GM12878 (cell line): ENCODE measurements at regions not wholly inside any gene's neighbourhood (a gene's known extent, or its start where the extent isn't known, plus 50 kb on each side); places are given as distances from the start of the nearest gene placed in this dataset.

Source experiments
- ATAC-seq: fragments of 200-7000 bp; cut with Tn5 transposase; 3 replicates; pipeline ENCODE4 v1.9.1; 2020; ENCODE audit warnings: mild to moderate bottlenecking, moderate library complexity
- BruUV-seq: library from RNA; stranded (reverse); fragments of 400-500 nt; replicated peaks from 2 replicates; lab custom pipeline; 2021; lab: Mats Ljungman, UMichigan
- CTCF ChIA-PET: fragments of 300-600 bp; sonication (Branson Sonifier 250); formaldehyde crosslinking; extraction: SDS; loops from one replicate; lab custom pipeline; 2021; ENCODE audit warnings: inconsistent platforms; lab: Yijun Ruan, JAX
- POLR2A ChIA-PET: fragments of 350-600 bp; formaldehyde crosslinking; extraction: SDS; loops from one replicate; lab custom pipeline; 2021; ENCODE audit warnings: inconsistent platforms; lab: Charles Lee
- RAD21 ChIA-PET: fragments of 300-600 bp; sonication (Branson Sonifier 250); formaldehyde crosslinking; loops from one replicate; lab custom pipeline; 2023; ENCODE audit warnings: antibody characterized with exemption; ENCODE audit not compliant: unreplicated experiment; lab: Charles Lee
- SMC1A ChIA-PET: fragments of 300-600 bp; sonication (Branson Sonifier 250); formaldehyde crosslinking; loops from one replicate; lab custom pipeline; 2023; ENCODE audit not compliant: unreplicated experiment, uncharacterized antibody; lab: Charles Lee
- DNase-seq: peaks from one replicate; pipeline ENCODE4 v3.0.0-alpha.2; 2011; ENCODE audit warnings: low read depth, low spot score
- FAIRE-seq: peaks from 3 replicates; lab custom pipeline; 2011; peaks lifted over from hg19 to GRCh38; lab: Jason Lieb, UNC
- H2AFZ ChIP-seq: 2 replicates; pipeline ENCODE4 v1.6.0; 2011; ENCODE audit warnings: low read depth, low read length, control low read depth; ENCODE audit not compliant: control insufficient read depth
- H3K27ac ChIP-seq: 2 replicates; pipeline ENCODE4 v1.5.1; 2011; ENCODE audit warnings: control low read depth; ENCODE audit not compliant: control insufficient read depth, insufficient read depth
- H3K27me3 ChIP-seq, 2 experiments: replicated peaks in 1 of 2; 2 replicates each; pipeline versions ENCODE4 v1.6.0 to v1.6.1; 2011; ENCODE audit warnings: low read length in 1 of 2; ENCODE audit not compliant: control insufficient read depth in 2 of 2, insufficient read depth in 2 of 2
- H3K36me3 ChIP-seq, 2 experiments: 2 replicates each; pipeline ENCODE4 v1.5.1; 2011; ENCODE audit warnings: low read length in 1 of 2; ENCODE audit not compliant: control insufficient read depth in 2 of 2, insufficient read depth in 2 of 2
- H3K4me1 ChIP-seq: 2 replicates; pipeline ENCODE4 v1.6.1; 2011; ENCODE audit warnings: mild to moderate bottlenecking, low read length, moderate library complexity, mixed read lengths; ENCODE audit not compliant: control insufficient read depth, insufficient read depth
- H3K4me2 ChIP-seq: 2 replicates; pipeline ENCODE4 v1.6.0; 2011; ENCODE audit warnings: control low read depth; ENCODE audit not compliant: control insufficient read depth, insufficient read depth
- H3K4me3 ChIP-seq: fragments of 200-600 bp; sonication (generic); 2 replicates; pipeline ENCODE4 v1.5.1; 2016
- H3K79me2 ChIP-seq: 2 replicates; pipeline ENCODE4 v1.6.0; 2011; ENCODE audit warnings: low read length; ENCODE audit not compliant: control insufficient read depth, insufficient read depth
- H3K9ac ChIP-seq: 2 replicates; pipeline ENCODE4 v1.8.0; 2011; ENCODE audit warnings: low read length, control low read depth, mixed read lengths; ENCODE audit not compliant: control insufficient read depth, insufficient read depth
- H3K9me3 ChIP-seq: replicated peaks from 3 replicates; pipeline ENCODE4 v1.5.1; 2011; ENCODE audit warnings: mild to moderate bottlenecking, low read length; ENCODE audit not compliant: control insufficient read depth, insufficient read depth
- H4K20me1 ChIP-seq: 2 replicates; pipeline ENCODE4 v1.6.0; 2011; ENCODE audit not compliant: control insufficient read depth, insufficient read depth
- BACH1 ChIP-seq: fragments of 450-650 bp; IDR thresholded peaks from 2 replicates; pipeline ENCODE4 v1.6.1; 2017; ENCODE audit warnings: mild to moderate bottlenecking, borderline replicate concordance
- FOXM1 ChIP-seq: IDR thresholded peaks from 2 replicates; pipeline ENCODE4 v1.6.1; 2012; ENCODE audit warnings: low read depth, mild to moderate bottlenecking, inconsistent platforms, low read length, moderate library complexity
- JUND ChIP-seq: IDR thresholded peaks from 2 replicates; pipeline ENCODE4 v1.6.1; 2012; ENCODE audit warnings: low read depth, mild to moderate bottlenecking, low read length, improper control_type of control experiment, moderate library complexity
- KDM1A ChIP-seq: fragments of 200-600 bp; sonication (generic); IDR thresholded peaks from 2 replicates; pipeline ENCODE4 v1.6.1; 2016; ENCODE audit warnings: borderline replicate concordance
- MEF2A ChIP-seq: IDR thresholded peaks from 2 replicates; pipeline ENCODE4 v1.6.1; 2011; ENCODE audit warnings: low read depth, mild to moderate bottlenecking, low read length, moderate library complexity; ENCODE audit not compliant: insufficient read depth
- NFYA ChIP-seq: IDR thresholded peaks from 2 replicates; pipeline ENCODE4 v1.6.1; 2011; ENCODE audit warnings: low read depth, mild to moderate bottlenecking, low read length, improper control_type of control experiment, borderline replicate concordance
- PAX8 ChIP-seq: fragments of 450-650 bp; IDR thresholded peaks from 2 replicates; pipeline ENCODE4 v1.6.1; 2017; ENCODE audit warnings: mild to moderate bottlenecking, moderate library complexity
- RUNX3 ChIP-seq: IDR thresholded peaks from 2 replicates; pipeline ENCODE4 v1.6.1; 2012; ENCODE audit warnings: low read length, inconsistent platforms
- SMC3 ChIP-seq: IDR thresholded peaks from 2 replicates; pipeline ENCODE4 v1.6.1; 2011; ENCODE audit warnings: low read length, improper control_type of control experiment, borderline replicate concordance
- WRNIP1 ChIP-seq: IDR thresholded peaks from 2 replicates; pipeline ENCODE4 v1.6.1; 2011; ENCODE audit warnings: low read depth, low read length, improper control_type of control experiment, borderline replicate concordance
- ZNF274 ChIP-seq: IDR thresholded peaks from one replicate; pipeline ENCODE4 v1.8.0; 2011; ENCODE audit not compliant: insufficient read length, insufficient read depth
- whole genome bisulfite sequencing: methylation state at CpG from one replicate; pipeline ENCODE4 v1.1.6; 2016; ENCODE audit warnings: low lambda C conversion rate; ENCODE audit not compliant: insufficient replicate concordance, insufficient coverage; ENCODE audit errors: missing lambda C conversion rate; 5-methylcytosine and 5-hydroxymethylcytosine counted together
- in situ Hi-C: fragments of 300-500 bp; cut with MboI; formaldehyde crosslinking; loops from 9 replicates; pipeline ENCODE4 v1.14.3; 2018; ENCODE audit warnings: mixed read lengths
- intact Hi-C: fragments of 100-400 bp; cut with micrococcal nuclease; formaldehyde crosslinking; loops from one replicate; pipeline ENCODE4 v1.14.2; 2022; ENCODE audit not compliant: unreplicated experiment
- TF ChIP-seq, protein P1 (sequence below): fragments of 450-650 bp; IDR thresholded peaks from 2 replicates; pipeline ENCODE4 v1.6.1; 2017; ENCODE audit warnings: antibody characterized with exemption, mild to moderate bottlenecking, moderate library complexity
- TF ChIP-seq, protein P2 (sequence below): fragments of 450-650 bp; formaldehyde crosslinking; IDR thresholded peaks from 2 replicates; pipeline ENCODE4 v1.5.0; 2022; ENCODE audit warnings: mild to moderate bottlenecking, missing genetic modification characterization
- TF ChIP-seq, protein P3 (sequence below): IDR thresholded peaks from 2 replicates; pipeline ENCODE4 v1.6.1; 2012; ENCODE audit warnings: low read depth, low read length, improper control_type of control experiment
- TF ChIP-seq, protein P4 (sequence below): fragments of 450-650 bp; IDR thresholded peaks from 2 replicates; pipeline ENCODE4 v1.6.1; 2016; ENCODE audit warnings: mild to moderate bottlenecking

DNA sequence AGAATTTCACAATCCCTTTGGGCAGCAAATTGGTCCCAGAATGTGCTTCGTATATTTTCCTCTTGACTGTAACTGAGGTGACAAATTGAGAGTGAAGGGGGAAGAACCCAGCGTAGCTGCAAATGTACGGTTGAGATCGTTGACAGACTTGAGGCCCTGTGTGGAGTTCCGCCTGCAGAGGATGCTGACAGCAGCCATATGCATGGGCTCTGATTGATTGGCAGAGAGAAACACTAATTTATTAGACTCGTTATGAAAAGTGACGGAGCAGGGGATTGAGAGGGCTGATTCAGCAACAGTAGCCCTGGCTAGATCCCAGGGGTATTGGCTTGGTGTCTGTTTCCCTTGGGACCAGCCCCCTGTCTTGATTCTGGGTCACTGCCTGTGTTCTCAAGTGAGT, 930.1 kb upstream of the EEF2KMT start:
- no TSS peak for BruUV-seq
- 25% methylated on average over 7 of the region's 7 CpGs for WGBS
- no peak for FAIRE-seq
- Histone ChIP-seq H3K4me2 (no peak overlapping the region), H3K4me3 (no peak overlapping the region), H3K27me3 (no peaks in the 10 kb centered on the region), H3K27ac (no peak overlapping the region), H3K79me2 (no peaks in the 10 kb centered on the region), H3K9me3 (no peaks in the 10 kb centered on the region), H4K20me1 (no peaks in the 10 kb centered on the region), H3K4me1 (no peaks in the 10 kb centered on the region), H3K9ac (no peak overlapping the region), H3K36me3 (no peaks in the 10 kb centered on the region), H2AFZ (no peak overlapping the region)
- POLR2A ChIA-PET: no interaction called here
- intact Hi-C loops: no loop called here
- CTCF ChIA-PET: interaction anchor here (0.6 kb wide), 1 partner anchor 271 kb away, joined by 4 read pairs; no protein-coding TSS in a partner anchor
- in situ Hi-C loops: no loop called here
- no peak for ATAC-seq
- RAD21 ChIA-PET: no interaction called here
- TF ChIP-seq ZNF274: no peak
- TF ChIP-seq KDM1A: no peak
- no peak for TF ChIP-seq JUND
- TF ChIP-seq, protein P1, sequence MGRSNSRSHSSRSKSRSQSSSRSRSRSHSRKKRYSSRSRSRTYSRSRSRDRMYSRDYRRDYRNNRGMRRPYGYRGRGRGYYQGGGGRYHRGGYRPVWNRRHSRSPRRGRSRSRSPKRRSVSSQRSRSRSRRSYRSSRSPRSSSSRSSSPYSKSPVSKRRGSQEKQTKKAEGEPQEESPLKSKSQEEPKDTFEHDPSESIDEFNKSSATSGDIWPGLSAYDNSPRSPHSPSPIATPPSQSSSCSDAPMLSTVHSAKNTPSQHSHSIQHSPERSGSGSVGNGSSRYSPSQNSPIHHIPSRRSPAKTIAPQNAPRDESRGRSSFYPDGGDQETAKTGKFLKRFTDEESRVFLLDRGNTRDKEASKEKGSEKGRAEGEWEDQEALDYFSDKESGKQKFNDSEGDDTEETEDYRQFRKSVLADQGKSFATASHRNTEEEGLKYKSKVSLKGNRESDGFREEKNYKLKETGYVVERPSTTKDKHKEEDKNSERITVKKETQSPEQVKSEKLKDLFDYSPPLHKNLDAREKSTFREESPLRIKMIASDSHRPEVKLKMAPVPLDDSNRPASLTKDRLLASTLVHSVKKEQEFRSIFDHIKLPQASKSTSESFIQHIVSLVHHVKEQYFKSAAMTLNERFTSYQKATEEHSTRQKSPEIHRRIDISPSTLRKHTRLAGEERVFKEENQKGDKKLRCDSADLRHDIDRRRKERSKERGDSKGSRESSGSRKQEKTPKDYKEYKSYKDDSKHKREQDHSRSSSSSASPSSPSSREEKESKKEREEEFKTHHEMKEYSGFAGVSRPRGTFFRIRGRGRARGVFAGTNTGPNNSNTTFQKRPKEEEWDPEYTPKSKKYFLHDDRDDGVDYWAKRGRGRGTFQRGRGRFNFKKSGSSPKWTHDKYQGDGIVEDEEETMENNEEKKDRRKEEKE: no peak
- TF ChIP-seq, protein P2, sequence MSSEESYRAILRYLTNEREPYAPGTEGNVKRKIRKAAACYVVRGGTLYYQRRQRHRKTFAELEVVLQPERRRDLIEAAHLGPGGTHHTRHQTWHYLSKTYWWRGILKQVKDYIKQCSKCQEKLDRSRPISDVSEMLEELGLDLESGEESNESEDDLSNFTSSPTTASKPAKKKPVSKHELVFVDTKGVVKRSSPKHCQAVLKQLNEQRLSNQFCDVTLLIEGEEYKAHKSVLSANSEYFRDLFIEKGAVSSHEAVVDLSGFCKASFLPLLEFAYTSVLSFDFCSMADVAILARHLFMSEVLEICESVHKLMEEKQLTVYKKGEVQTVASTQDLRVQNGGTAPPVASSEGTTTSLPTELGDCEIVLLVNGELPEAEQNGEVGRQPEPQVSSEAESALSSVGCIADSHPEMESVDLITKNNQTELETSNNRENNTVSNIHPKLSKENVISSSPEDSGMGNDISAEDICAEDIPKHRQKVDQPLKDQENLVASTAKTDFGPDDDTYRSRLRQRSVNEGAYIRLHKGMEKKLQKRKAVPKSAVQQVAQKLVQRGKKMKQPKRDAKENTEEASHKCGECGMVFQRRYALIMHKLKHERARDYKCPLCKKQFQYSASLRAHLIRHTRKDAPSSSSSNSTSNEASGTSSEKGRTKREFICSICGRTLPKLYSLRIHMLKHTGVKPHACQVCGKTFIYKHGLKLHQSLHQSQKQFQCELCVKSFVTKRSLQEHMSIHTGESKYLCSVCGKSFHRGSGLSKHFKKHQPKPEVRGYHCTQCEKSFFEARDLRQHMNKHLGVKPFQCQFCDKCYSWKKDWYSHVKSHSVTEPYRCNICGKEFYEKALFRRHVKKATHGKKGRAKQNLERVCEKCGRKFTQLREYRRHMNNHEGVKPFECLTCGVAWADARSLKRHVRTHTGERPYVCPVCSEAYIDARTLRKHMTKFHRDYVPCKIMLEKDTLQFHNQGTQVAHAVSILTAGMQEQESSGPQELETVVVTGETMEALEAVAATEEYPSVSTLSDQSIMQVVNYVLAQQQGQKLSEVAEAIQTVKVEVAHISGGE (CRISPR knock-in tag): no peak
- TF ChIP-seq, protein P3, sequence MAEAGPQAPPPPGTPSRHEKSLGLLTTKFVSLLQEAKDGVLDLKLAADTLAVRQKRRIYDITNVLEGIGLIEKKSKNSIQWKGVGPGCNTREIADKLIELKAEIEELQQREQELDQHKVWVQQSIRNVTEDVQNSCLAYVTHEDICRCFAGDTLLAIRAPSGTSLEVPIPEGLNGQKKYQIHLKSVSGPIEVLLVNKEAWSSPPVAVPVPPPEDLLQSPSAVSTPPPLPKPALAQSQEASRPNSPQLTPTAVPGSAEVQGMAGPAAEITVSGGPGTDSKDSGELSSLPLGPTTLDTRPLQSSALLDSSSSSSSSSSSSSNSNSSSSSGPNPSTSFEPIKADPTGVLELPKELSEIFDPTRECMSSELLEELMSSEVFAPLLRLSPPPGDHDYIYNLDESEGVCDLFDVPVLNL: no peak
- no peak for TF ChIP-seq PAX8
- no peak for TF ChIP-seq WRNIP1
- no peak for TF ChIP-seq MEF2A
- no peak for TF ChIP-seq FOXM1
- TF ChIP-seq BACH1: no peak
- TF ChIP-seq RUNX3: no peak
- no peak for TF ChIP-seq NFYA
- TF ChIP-seq, protein P4, sequence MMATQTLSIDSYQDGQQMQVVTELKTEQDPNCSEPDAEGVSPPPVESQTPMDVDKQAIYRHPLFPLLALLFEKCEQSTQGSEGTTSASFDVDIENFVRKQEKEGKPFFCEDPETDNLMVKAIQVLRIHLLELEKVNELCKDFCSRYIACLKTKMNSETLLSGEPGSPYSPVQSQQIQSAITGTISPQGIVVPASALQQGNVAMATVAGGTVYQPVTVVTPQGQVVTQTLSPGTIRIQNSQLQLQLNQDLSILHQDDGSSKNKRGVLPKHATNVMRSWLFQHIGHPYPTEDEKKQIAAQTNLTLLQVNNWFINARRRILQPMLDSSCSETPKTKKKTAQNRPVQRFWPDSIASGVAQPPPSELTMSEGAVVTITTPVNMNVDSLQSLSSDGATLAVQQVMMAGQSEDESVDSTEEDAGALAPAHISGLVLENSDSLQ: no peak
- no peak for TF ChIP-seq SMC3
- DNase-seq: no peak
- SMC1A ChIA-PET: no interaction called here
